Urinary bladder (tissue), 3 donors: ENCODE measurements at regions not wholly inside any gene's neighbourhood (a gene's known extent, or its start where the extent isn't known, plus 50 kb on each side); places are given as distances from the start of the nearest gene placed in this dataset.
"Not testable (repeated sequence)": the region's sequence is repeated elsewhere in the genome, so short reads cannot be mapped to it uniquely, and the experiment has no call there.

Experiments used
- DNase-seq: peaks from one replicate; pipeline ENCODE4 v3.0.0-alpha.2; 2015; ENCODE audit errors: extremely low spot score
- H3K27ac ChIP-seq: one replicate; pipeline ENCODE4 v1.5.1; 2013; ENCODE audit warnings: low read depth, mild to moderate bottlenecking, moderate library complexity
- H3K36me3 ChIP-seq: one replicate; pipeline ENCODE4 v1.6.1; 2013; ENCODE audit warnings: mild to moderate bottlenecking, moderate library complexity; ENCODE audit not compliant: insufficient read depth
- H3K4me1 ChIP-seq: one replicate; pipeline ENCODE4 v1.6.1; 2013; ENCODE audit warnings: mild to moderate bottlenecking, moderate library complexity; ENCODE audit not compliant: insufficient read depth
- H3K4me3 ChIP-seq: one replicate; pipeline ENCODE4 v1.5.1; 2013; ENCODE audit warnings: low read depth, low read length
- WGBS: extraction: QIAGEN DNeasy Blood & Tissue Kit; methylation state at CpG from one replicate; pipeline ENCODE4 v1.1.7; 2013; 5-methylcytosine and 5-hydroxymethylcytosine counted together
- donor health status: healthy with polysubstance abuse.
- donor health status: healthy.

DNA sequence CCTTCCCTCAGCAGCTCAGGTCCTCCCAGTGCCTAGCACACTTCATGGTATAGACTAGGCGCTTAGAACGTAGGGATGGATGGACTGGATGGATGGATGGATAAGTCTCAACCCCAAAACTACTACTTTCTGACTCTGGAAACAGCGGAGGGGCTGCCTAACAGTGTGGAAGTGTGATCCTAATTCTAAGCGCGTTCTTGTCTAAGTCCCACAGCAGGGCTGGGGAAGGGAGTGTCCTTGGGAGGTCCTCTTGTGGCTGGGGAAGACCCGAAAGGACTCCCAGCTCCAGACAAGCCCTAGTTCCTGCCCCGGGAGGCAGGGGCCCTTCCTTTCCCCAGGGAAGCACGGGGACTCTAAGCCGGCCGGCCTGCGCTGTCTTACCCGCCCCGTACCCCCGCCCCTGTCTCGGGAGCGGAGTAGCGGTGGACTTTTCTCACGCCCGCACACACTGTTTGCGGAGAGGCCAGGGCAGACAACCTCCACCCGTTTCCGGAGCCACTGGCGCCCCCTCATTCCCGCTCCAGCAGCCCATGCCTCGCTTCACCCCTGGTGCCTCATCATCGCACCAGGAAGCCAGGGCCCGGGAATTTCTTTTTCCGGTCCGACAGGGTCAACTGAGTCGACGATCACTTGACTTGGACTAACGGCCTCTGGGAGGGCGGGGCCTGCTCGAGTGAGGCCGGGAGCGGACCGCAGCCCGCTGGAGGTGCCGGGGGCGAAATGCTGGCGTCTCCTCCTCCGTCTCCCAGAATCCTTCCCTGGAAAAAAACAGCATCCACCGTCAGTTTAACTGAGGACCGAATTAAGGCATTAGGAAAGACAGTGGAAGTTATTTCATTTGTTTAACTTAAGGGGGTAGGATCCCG, 133.3 kb downstream of the TBC1D2B start:
- Histone ChIP-seq H3K27ac (no peak overlapping the region), H3K36me3 (no peaks in the 10 kb centered on the region), H3K4me1 (no peaks in the 10 kb centered on the region), H3K4me3 (peak overlapping the region; percentile 38)
- 9% methylated on average over 45 of the region's 45 CpGs for WGBS
- peak; percentile 41 for DNase-seq

DNA sequence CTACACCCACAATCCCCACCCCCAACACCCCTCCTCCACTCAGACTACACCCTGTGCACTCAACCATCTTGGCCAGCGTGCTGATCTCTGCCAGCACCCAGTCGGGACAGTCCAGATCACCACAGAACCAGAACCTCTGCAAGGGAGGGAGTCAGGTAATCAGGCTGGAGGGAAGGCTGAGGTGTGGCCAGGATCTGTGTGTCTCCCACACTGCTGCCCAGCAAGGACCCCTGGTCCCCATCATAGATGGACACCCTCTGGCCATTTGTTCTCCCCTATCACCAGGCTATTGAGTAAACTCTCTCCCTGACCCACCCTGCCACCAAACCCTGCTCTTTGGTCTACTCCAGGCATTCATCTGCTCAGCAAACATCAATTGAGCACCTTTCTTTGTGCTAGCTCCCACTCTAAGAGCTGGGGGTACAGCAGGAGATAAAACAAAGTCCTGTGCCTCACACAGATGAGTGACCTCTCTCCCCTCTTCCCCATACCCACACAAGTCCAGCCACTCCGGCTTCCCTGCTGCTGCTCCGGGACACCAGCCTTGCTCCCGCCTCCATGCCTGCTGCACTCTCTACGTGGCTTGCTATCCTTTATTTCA, 134.8 kb downstream of the TBC1D2B start:
- no peak overlapping the region for H3K4me3 ChIP-seq
- H3K36me3 ChIP-seq = no peaks in the 10 kb centered on the region
- no peak for DNase-seq
- no peaks in the 10 kb centered on the region for H3K4me1 ChIP-seq
- WGBS = 91% methylated on average over 6 of the region's 6 CpGs
- H3K27ac ChIP-seq = no peak overlapping the region

- not testable (repeated sequence) for H3K36me3 ChIP-seq, DNase-seq, H3K4me3 ChIP-seq, H3K27ac ChIP-seq, H3K4me1 ChIP-seq
- 87% methylated on average over 13 of the region's 25 CpGs for WGBS
These were observed 136.3 kb downstream of the TBC1D2B start for GRCh38 chr15:77941090-77941827.

GRCh38 chr15:77940381-77940947, 137.0 kb downstream of the TBC1D2B start:
- no peak overlapping the region for H3K27ac ChIP-seq
- no peak overlapping the region for H3K4me3 ChIP-seq
- 75% methylated on average over 8 of the region's 8 CpGs for WGBS
- no peaks in the 10 kb centered on the region for H3K36me3 ChIP-seq
- no peaks in the 10 kb centered on the region for H3K4me1 ChIP-seq
- no peak for DNase-seq

DNA sequence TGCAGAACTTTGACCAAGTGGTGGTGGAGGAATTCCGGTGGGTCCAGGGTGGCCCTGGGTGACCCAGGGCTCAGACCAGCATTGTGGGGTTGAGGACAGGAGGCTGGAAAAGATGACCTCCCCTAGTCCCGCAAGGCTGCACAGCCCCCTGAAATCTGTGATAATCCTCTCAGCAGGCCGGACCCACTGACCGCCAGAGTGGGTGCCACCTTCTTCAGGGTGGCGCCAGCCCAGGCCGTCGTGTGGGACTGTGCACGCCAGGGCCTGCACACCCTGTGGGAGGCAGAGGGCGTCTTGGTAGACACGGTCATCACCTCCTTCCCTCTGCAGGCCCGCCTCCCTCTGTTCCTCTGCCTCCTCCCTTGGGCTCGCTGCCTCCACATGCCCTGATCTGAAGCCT, 137.7 kb downstream of the TBC1D2B start:
- no peaks in the 10 kb centered on the region for H3K4me1 ChIP-seq
- DNase-seq = no peak
- no peak overlapping the region for H3K4me3 ChIP-seq
- WGBS = 88% methylated on average over 12 of the region's 12 CpGs
- H3K36me3 ChIP-seq = no peaks in the 10 kb centered on the region
- no peak overlapping the region for H3K27ac ChIP-seq

DNA sequence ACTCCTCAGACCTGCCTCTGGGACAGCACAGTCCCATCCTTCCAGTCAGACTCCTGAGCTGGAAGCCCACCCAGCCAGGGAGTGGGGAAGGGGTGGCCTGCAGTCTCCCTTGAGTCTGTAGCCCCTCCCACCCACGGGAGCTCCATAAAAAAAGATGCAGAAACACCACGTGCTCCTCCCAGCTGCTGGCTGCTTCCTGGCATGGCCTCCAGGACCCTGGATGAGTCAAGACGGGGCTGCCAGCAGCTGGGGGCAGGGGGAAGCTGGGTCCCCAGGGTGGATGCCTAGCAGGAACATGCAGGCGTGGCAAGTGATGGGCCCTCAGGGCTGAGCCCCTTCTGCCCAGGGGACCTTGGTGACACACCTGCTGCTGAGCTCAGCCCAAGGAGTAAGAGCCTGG, 138.5 kb downstream of the TBC1D2B start:
- H3K4me1 ChIP-seq, H3K4me3 ChIP-seq, H3K27ac ChIP-seq, H3K36me3 ChIP-seq, DNase-seq: not testable (repeated sequence)
- WGBS = 43% methylated on average over 4 of the region's 4 CpGs

DNA sequence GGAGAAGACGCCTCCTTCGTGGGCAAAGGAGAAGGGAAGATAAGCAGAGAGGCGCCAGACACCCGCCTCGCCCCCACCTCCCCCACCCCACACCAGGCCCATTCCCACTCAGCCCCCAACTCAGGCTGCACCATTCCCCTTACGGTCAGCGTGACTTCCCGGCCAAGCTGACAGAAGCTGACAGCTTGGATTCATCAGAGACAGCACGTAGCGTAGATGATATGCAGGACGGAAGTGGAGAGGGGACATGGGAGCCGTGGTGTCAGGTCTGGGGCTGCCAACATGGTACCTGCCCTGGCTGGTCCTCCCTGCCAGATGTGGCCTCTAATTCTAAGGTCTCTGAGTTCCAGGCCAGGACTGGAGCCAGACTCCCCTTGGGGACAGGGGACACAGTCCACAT, 139.0 kb downstream of the TBC1D2B start:
- 64% methylated on average over 12 of the region's 12 CpGs for WGBS
- not testable (repeated sequence) for DNase-seq, H3K4me3 ChIP-seq, H3K4me1 ChIP-seq, H3K36me3 ChIP-seq, H3K27ac ChIP-seq

DNA sequence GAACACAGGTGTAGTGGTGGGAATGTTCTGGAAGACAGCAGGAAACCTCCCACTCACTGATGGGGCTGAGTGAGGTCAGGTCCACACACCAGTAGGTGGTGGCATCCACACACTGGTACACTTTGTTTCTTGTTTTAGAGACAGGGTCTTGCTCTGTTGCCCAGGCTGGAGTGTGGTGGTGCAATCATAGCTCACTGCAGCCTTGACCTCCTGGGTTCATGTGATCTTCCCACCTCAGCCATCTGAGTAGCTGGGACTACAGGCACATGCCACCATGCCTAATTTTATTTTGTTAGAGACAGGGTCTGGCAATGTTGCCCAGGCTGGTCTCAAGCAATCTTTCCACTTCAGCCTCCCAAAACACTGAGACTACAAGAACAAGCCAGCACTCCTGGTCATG, 140.9 kb downstream of the TBC1D2B start:
- H3K4me1 ChIP-seq, DNase-seq, H3K27ac ChIP-seq, H3K36me3 ChIP-seq, H3K4me3 ChIP-seq: not testable (repeated sequence)

DNA sequence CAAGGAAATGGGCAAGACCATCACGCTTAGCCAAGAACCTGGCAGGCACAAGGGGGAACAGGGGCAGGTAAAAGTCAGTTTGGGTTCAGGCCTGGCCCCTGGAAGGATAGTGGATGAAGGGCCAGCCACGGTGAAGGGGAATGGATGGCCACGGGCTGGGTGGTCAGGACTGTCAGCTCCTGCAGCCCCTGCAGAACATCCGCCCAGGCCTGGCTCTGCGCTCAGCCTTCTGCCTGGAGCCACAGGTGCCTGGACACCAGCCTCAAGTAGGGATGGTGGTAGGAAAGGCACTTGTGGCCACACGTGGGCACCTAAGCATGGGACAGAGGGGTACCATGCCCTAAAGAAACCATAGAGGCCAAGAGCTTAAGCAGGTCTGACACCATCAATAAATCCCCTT, 143.0 kb downstream of the TBC1D2B start:
- 97% methylated on average over 6 of the region's 6 CpGs for WGBS
- not testable (repeated sequence) for H3K36me3 ChIP-seq, H3K27ac ChIP-seq, H3K4me1 ChIP-seq, H3K4me3 ChIP-seq, DNase-seq

GRCh38 chr15:77930907-77931306, 146.6 kb downstream of the TBC1D2B start:
- DNase-seq, H3K4me3 ChIP-seq, H3K36me3 ChIP-seq, H3K27ac ChIP-seq, H3K4me1 ChIP-seq: not testable (repeated sequence)
- WGBS = 44% methylated on average over 4 of the region's 4 CpGs

DNA sequence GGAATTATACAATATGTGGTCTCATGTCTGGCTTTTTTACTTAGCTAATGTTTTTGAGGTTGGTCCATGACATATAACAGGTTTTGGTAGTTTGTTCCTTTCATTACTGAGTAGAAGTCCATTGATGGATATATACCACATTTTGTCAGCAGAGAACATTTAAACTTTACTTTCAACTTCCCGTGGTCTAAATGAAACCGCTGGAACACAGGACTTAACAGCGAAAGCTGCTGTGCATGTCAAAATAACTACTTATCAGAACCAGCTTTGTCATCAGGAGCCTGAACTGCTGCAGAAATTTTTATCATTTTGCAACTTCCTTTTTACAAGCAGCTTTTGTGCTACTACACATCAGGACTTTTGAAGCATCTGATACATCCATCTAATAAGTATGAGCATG, 147.0 kb downstream of the TBC1D2B start:
- WGBS = 27% methylated on average over 3 of the region's 3 CpGs
- not testable (repeated sequence) for H3K27ac ChIP-seq, H3K4me3 ChIP-seq, DNase-seq, H3K4me1 ChIP-seq, H3K36me3 ChIP-seq

DNA sequence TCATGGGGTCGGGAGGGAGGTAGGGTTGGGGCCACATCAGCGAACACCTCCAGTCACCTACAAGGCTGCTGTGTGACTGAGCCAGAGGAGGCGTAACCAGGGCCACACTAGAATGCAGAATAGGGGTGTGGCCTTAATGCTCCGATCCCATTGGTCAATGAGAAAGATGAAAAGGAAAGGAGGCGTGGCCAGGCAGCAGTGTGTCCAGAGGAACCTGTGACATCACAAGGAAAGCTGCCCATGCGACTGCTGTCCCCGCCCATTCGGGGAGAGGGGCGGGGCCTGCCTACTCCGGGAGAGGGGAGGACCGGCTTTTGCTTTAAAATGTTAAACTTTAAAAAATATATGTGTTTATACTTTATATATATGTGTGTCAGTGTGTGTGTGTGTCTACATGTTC, 150.7 kb downstream of the TBC1D2B start:
- H3K4me1 ChIP-seq, H3K27ac ChIP-seq, DNase-seq, H3K36me3 ChIP-seq, H3K4me3 ChIP-seq: not testable (repeated sequence)
- WGBS = 91% methylated on average over 11 of the region's 11 CpGs

- H3K27ac ChIP-seq, H3K36me3 ChIP-seq, DNase-seq, H3K4me1 ChIP-seq, H3K4me3 ChIP-seq: not testable (repeated sequence)
- WGBS = 94% methylated on average over 9 of the region's 10 CpGs
These were observed 151.2 kb downstream of the TBC1D2B start for GRCh38 chr15:77926296-77926695.

DNA sequence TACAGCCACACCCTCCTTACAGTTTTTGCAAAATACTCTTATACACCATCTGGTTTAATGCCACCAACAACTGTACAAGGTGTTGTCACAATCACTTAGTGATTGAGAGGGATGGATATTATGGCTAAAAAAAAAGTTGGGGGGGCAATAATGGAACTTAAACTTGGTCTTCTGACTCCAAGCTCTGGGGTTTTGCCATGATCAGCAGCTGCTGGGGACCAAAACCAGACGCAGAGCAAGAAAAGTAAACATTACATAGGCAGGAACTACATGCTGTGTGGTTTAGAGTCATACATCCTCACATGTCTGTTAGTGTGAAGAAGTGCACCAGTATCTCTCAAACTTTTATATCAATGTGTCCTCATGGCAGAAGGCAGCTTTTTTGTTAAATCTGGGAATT, 152.4 kb downstream of the TBC1D2B start:
- H3K27ac ChIP-seq, H3K36me3 ChIP-seq, H3K4me3 ChIP-seq, H3K4me1 ChIP-seq, DNase-seq: not testable (repeated sequence)
- WGBS = 22% methylated on average over 1 of the region's 1 CpG
